ENCODE measurements at regions not wholly inside any gene's neighbourhood (a gene's known extent, or its start where the extent isn't known, plus 50 kb on each side); places are given as distances from the start of the nearest gene placed in this dataset.

DNA sequence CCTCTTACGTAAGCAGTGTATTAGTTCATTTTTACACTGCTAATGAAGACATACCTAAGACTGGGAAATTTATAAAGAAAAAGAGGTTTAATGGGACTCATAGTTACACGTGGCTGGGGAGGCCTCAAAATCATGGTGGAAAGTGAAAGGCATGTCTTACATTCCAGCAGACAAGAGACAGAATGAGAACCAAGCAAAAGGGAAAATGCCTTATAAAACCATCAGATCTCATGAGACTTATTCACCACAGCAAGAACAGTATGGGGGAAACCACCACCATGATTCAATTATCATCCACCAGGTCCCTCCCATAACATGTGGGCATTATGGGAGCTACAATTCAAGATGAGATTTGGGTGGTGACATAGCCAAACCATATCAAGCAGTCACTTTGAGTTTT is 126.3 kb upstream of the CXCL12 start:
- no peak for TF ChIP-seq POLR2A (IDR thresholded peaks at IDR 0.05)
- TF ChIP-seq, protein P1, sequence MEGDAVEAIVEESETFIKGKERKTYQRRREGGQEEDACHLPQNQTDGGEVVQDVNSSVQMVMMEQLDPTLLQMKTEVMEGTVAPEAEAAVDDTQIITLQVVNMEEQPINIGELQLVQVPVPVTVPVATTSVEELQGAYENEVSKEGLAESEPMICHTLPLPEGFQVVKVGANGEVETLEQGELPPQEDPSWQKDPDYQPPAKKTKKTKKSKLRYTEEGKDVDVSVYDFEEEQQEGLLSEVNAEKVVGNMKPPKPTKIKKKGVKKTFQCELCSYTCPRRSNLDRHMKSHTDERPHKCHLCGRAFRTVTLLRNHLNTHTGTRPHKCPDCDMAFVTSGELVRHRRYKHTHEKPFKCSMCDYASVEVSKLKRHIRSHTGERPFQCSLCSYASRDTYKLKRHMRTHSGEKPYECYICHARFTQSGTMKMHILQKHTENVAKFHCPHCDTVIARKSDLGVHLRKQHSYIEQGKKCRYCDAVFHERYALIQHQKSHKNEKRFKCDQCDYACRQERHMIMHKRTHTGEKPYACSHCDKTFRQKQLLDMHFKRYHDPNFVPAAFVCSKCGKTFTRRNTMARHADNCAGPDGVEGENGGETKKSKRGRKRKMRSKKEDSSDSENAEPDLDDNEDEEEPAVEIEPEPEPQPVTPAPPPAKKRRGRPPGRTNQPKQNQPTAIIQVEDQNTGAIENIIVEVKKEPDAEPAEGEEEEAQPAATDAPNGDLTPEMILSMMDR (IDR thresholded peaks at IDR 0.05 in 8 of 11, conservative IDR thresholded peaks at IDR 0.05 in 3 of 11), result no peak

Measured in spleen (tissue), 7 donors.